SJCRH30 (cell line): ENCODE measurements at regions not wholly inside any gene's neighbourhood (a gene's known extent, or its start where the extent isn't known, plus 50 kb on each side); places are given as distances from the start of the nearest gene placed in this dataset.

Source experiments
- DNase-seq, 2 experiments: peaks; one replicate each; pipeline ENCODE4 v3.0.0-alpha.2; 2015 to 2020
- H3K27ac ChIP-seq: fragments of 250-450 bp; sonication (Bioruptor Pico); 2 replicates; pipeline ENCODE4 v1.5.1; 2020; ENCODE audit warnings: mild to moderate bottlenecking, moderate library complexity
- H3K27me3 ChIP-seq: fragments of 250-450 bp; sonication (Bioruptor Pico); 2 replicates; pipeline ENCODE4 v1.5.1; 2020; ENCODE audit warnings: mild to moderate bottlenecking, moderate library complexity
- H3K36me3 ChIP-seq: fragments of 250-450 bp; sonication (Bioruptor Pico); 2 replicates; pipeline ENCODE4 v1.5.1; 2020; ENCODE audit warnings: mild to moderate bottlenecking, moderate library complexity
- H3K4me1 ChIP-seq: fragments of 250-450 bp; sonication (Bioruptor Pico); 2 replicates; pipeline ENCODE4 v1.5.1; 2020; ENCODE audit warnings: mild to moderate bottlenecking, moderate library complexity
- H3K4me3 ChIP-seq: fragments of 250-450 bp; sonication (Bioruptor Pico); 2 replicates; pipeline ENCODE4 v1.5.1; 2020; ENCODE audit warnings: mild to moderate bottlenecking, moderate library complexity
- H3K9me3 ChIP-seq: fragments of 250-450 bp; sonication (Bioruptor Pico); replicated peaks from 2 replicates; pipeline ENCODE4 v1.5.1; 2020; ENCODE audit warnings: mild to moderate bottlenecking, moderate library complexity

DNA sequence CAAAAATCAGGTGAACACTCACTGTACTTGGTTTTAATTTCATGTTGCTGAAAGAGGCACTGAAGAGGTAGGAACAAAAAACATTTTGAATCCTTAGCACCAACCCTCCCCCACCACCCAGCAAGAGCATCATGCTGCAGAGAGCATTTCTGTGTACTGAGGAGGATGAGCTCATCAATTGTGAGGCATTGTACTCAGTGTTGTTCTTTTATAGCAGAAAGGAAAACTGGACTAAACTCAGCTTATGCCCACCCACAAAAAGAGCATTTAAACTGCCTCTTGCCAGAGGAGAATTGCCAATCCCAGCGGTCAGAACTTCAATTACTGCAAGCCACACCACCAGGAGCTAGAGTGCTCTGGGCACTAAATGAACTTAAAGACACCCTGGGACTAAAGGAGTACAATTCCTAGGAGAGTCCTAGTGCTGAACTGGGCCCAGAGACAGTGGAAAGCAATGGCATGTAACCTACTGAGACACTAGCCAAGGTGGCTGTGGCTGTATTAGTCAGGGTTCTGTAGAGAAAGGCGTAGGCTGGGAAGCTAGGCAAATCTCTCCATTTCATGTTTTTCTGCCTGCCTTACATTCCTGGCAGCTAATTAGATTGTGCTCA is 280.7 kb upstream of the KLHL4 start:
- Histone ChIP-seq H3K4me1 (no peaks in the 10 kb centered on the region), H3K36me3 (no peaks in the 10 kb centered on the region), H3K4me3 (no peak overlapping the region), H3K9me3 (no peaks in the 10 kb centered on the region), H3K27me3 (no peaks in the 10 kb centered on the region), H3K27ac (no peak overlapping the region)
- DNase-seq, result no peak

DNA sequence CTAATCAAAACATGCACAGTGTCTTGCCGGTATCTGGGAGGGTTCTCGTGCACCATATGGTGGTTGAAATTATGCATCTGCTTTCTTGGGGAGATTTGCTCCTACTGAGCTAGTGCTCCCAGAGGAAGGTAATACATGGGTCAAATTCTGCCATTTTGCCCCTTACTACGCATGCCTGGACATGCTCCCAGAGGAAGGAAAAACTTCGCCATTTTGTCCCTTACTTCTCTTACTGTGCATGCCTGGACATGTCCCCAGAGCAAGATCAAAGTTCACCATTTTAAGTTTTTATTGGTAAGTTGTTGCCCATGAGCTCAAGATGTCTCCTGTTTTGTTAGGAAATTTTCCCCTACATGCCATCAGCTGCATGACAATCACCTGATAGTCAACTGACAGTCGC is 252.1 kb upstream of the KLHL4 start:
- Histone ChIP-seq H3K4me1 (no peaks in the 10 kb centered on the region), H3K9me3 (no peaks in the 10 kb centered on the region), H3K36me3 (no peaks in the 10 kb centered on the region), H3K27me3 (no peaks in the 10 kb centered on the region), H3K27ac (no peak overlapping the region), H3K4me3 (no peak overlapping the region)
- peak in 1 of 2 experiments; percentile 5 for DNase-seq

DNA sequence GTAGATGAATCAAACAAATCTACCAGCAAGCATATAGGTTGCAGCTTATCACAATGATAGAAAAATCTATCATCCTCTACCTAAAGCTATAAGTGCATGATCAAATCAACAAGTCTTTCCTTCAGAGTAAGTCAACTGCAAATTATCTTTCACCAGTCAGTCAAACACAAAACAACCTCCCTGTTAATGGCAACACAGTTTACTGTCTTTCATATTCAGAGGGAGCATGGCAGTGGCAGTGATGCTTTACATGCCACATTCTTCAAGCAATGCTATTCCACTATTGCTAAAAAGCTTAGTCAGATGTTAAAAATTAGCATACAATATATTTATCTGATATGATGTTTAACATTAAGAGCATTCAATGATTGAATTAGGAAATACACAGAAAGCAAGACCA is 245.1 kb upstream of the KLHL4 start:
- Histone ChIP-seq H3K36me3 (no peaks in the 10 kb centered on the region), H3K27me3 (no peaks in the 10 kb centered on the region), H3K4me1 (no peaks in the 10 kb centered on the region), H3K9me3 (no peaks in the 10 kb centered on the region), H3K4me3 (no peak overlapping the region), H3K27ac (no peak overlapping the region)
- no peak for DNase-seq

DNA sequence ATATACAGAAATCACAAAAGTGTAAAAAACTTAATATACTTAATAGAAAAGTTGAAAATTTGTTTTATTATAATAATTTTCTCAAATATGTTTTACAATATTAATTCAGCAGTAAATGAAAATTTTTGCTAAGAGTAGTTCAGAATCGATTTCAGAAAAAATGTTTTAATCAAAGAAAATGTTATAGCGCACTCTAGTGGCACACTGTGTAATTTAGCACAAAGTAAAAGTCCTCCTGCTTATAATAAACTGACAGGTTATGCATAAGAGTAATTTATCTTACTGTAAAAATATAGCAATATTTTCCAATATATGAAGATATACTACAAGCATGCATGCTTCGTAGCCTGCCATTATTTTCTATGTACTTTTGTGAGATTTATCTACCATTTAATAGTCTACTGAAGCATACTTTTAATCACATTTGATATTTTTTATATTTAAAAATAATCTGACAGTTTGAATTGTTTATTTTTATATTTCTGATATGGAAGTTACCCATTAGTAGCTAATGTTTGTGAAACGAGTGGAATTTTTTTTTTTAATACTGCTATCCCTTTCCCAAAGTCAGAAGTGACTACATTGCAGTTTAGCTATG is 217.9 kb upstream of the KLHL4 start:
- Histone ChIP-seq H3K27ac (no peak overlapping the region), H3K4me3 (no peak overlapping the region), H3K27me3 (no peaks in the 10 kb centered on the region), H3K9me3 (no peaks in the 10 kb centered on the region), H3K4me1 (no peaks in the 10 kb centered on the region), H3K36me3 (no peaks in the 10 kb centered on the region)
- peak in 1 of 2 experiments; percentile 57 for DNase-seq

DNA sequence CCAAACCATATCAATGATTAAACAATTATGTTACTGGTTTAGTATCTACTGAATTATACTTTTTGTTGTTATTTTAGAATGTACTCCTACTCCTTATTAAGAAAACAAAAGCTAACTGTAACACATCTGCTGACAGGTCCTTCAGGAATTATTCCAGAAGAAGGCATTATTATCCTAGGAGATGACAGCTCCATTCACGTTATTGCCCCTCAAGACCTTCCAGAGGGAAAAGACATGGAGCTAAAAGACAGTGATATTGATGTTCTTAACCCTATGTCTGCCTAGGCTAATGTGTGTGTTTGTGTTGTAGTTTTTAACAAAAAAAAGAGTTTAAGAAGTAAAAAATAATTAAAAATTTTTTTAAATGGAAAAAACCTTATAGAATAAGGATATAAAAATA is 206.8 kb upstream of the KLHL4 start:
- no peak overlapping the region for H3K4me3 ChIP-seq
- no peaks in the 10 kb centered on the region for H3K36me3 ChIP-seq
- H3K9me3 ChIP-seq, result no peaks in the 10 kb centered on the region
- no peaks in the 10 kb centered on the region for H3K4me1 ChIP-seq
- H3K27me3 ChIP-seq, result no peaks in the 10 kb centered on the region
- no peak overlapping the region for H3K27ac ChIP-seq
- DNase-seq, result no peak

DNA sequence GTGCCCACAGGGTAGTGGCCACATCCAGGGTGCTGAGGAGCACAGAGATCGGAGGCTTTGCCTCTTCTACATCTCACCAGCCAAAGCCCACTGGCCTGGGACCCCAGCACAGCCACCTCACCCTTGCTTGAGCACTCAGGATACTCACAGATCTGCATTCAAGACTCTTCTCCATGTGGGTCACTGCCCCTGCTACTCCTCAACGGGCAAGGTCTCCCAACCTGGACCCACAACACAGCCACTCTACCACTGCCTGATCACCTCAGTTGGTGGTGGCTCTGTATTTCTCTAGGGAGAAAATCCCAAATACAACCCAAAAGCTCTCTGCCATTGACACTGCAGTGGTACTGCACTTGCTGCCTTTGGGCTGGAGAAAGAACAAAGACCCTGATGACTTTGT is 190.3 kb upstream of the KLHL4 start:
- Histone ChIP-seq H3K27me3 (no peaks in the 10 kb centered on the region), H3K4me3 (no peak overlapping the region), H3K36me3 (no peaks in the 10 kb centered on the region), H3K9me3 (no peaks in the 10 kb centered on the region), H3K27ac (no peak overlapping the region), H3K4me1 (no peaks in the 10 kb centered on the region)
- no peak for DNase-seq

DNA sequence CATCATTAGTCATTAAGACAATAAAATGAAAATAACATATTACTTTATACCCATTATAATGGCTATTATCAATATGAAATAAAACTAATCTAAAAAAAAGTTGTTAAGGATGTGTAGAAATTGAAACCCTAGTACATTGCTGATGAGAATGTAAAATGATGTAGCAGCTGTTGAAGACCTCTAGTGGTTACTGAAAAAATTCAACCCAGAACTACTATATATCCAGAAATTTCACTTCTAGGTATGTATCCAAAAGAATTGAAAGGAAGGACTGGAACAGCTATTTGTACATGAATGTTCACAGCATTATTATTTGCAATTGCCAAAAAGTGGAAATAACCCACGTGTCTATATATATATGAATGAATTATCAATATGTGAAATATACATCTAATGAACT is 180.3 kb upstream of the KLHL4 start:
- no peak overlapping the region for H3K4me3 ChIP-seq
- DNase-seq, result no peak
- no peak overlapping the region for H3K27ac ChIP-seq
- H3K4me1 ChIP-seq, result no peaks in the 10 kb centered on the region
- H3K9me3 ChIP-seq, result no peaks in the 10 kb centered on the region
- H3K36me3 ChIP-seq, result no peaks in the 10 kb centered on the region
- no peaks in the 10 kb centered on the region for H3K27me3 ChIP-seq

DNA sequence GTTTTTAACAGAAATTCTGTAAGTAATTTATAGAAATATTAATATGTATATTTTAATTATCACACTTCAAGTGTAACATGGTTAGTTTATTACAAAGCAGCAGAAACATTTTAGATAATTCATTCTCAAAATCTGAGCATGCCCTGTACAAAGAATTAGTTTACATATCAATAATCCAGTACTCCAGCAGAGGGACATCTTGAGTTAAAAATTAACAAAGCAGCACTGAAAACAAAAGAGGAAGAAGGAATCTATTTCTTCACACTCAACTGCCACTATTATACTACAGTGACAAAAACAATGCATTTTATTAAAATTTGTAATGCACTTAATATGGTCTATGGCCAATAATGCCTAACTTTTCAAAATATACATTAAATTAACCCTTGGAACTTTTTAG is 179.1 kb upstream of the KLHL4 start:
- no peak overlapping the region for H3K27ac ChIP-seq
- H3K4me3 ChIP-seq, result no peak overlapping the region
- DNase-seq, result peak in 1 of 2 experiments; percentile 54
- no peaks in the 10 kb centered on the region for H3K4me1 ChIP-seq
- no peaks in the 10 kb centered on the region for H3K27me3 ChIP-seq
- no peaks in the 10 kb centered on the region for H3K36me3 ChIP-seq
- H3K9me3 ChIP-seq, result no peaks in the 10 kb centered on the region

DNA sequence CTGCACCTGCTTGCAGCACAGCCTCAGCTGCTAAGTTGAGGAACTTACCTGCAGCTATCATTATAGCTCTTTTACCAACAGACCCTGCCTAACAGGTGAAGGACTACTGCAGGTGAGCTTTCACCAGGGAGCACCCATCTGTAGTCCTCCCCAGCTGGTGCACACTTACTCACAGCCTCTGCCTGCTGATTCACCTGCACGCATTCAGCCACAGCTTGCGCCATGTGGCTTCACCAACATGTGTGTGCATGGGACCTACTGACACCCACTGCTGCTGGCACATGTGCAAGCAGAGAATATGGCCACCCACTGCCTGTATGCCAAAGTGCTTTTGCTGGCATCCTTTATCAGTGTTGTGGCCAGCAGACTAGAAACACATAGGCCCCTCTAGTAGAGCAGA is 146.7 kb upstream of the KLHL4 start:
- no peaks in the 10 kb centered on the region for H3K36me3 ChIP-seq
- no peaks in the 10 kb centered on the region for H3K9me3 ChIP-seq
- no peak for DNase-seq
- no peaks in the 10 kb centered on the region for H3K4me1 ChIP-seq
- H3K27ac ChIP-seq, result no peak overlapping the region
- H3K27me3 ChIP-seq, result no peaks in the 10 kb centered on the region
- H3K4me3 ChIP-seq, result no peak overlapping the region

DNA sequence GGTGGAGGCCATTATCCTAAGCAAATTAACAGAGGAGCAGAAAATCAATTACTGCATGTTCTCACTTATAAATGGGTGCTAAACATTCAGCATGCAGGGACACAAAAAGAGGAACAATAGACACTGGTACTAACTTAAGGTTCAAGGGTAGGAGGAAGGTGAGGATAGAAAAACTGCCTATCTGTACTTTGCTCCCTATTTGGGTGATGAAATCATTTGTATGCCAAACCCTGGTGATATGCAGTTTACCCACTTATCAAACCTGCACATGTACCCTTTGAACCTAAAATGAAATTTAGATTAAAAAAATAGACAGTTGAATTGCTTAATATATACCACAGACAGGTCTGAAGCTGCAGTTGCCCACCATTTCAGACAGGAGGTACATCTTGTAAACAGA is 143.3 kb upstream of the KLHL4 start:
- no peak for DNase-seq
- H3K36me3 ChIP-seq, result no peaks in the 10 kb centered on the region
- no peaks in the 10 kb centered on the region for H3K27me3 ChIP-seq
- H3K9me3 ChIP-seq, result no peaks in the 10 kb centered on the region
- no peak overlapping the region for H3K27ac ChIP-seq
- H3K4me3 ChIP-seq, result no peak overlapping the region
- no peaks in the 10 kb centered on the region for H3K4me1 ChIP-seq

DNA sequence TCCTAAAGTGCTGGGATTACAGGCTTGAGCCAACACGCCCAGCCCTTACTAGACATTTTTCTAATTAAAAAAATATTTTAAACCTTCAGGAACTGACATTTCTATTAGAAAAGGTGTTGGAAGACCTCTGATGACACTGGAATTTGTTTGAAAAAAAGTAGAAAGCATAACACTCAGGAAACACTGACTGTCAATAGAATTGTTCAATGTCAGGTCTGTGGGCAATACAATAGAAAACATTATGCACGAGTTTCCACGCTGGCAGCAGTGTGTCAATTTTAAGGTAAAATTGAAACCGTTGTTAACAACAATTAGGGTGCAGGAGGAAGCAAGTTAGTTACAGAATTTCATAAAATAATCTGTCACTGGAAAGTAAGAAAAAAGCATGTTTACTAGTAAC is 140.7 kb upstream of the KLHL4 start:
- Histone ChIP-seq H3K36me3 (no peaks in the 10 kb centered on the region), H3K4me3 (no peak overlapping the region), H3K27me3 (no peaks in the 10 kb centered on the region), H3K4me1 (no peaks in the 10 kb centered on the region), H3K9me3 (no peaks in the 10 kb centered on the region), H3K27ac (no peak overlapping the region)
- no peak for DNase-seq

DNA sequence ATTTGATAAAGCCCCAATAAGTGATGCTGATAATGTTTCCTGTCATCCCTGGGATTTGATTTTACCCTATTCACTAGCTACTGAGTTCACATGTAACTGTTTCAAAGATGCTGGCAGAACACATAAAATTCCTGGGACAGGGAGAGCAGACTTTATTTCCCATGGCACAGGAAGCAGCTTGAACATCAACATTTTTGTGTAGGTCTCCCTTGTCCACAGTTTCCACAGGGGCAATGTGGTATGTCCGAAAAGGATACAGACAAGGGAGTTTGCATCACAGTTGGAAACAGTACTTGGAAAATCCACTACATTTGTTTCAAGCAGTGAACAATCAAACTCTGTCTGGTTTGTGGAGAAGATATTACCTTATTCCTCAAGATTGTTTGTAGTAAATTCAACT is 129.2 kb upstream of the KLHL4 start:
- DNase-seq, result no peak
- Histone ChIP-seq H3K9me3 (no peaks in the 10 kb centered on the region), H3K4me1 (peaks cover 25% of the 10 kb centered on the region), H3K4me3 (no peak overlapping the region), H3K27me3 (no peaks in the 10 kb centered on the region), H3K27ac (no peak overlapping the region), H3K36me3 (no peaks in the 10 kb centered on the region)

DNA sequence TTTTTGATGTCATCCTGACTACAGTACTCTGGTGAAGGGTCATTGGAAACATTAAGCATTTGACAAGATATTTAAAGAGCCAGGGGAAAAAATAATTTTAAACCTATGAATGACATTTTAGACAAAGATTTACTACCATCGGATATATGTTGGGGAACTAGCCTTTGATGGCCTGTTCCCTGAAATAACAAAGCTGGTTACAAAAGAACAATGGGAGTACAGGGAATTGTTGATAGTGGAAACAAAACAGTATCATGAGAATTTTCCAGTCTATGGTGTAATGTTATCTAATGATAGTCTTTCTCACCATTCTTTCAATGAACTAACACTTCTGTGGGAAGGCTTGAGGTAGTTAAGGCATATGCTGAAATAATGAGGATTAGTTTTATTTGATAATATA is 125.9 kb upstream of the KLHL4 start:
- peak in 1 of 2 experiments; percentile 20 for DNase-seq
- H3K4me1 ChIP-seq, result peaks cover 30% of the 10 kb centered on the region
- H3K27ac ChIP-seq, result peak overlapping the region; percentile 66
- H3K27me3 ChIP-seq, result no peaks in the 10 kb centered on the region
- no peaks in the 10 kb centered on the region for H3K36me3 ChIP-seq
- H3K9me3 ChIP-seq, result no peaks in the 10 kb centered on the region
- H3K4me3 ChIP-seq, result no peak overlapping the region

DNA sequence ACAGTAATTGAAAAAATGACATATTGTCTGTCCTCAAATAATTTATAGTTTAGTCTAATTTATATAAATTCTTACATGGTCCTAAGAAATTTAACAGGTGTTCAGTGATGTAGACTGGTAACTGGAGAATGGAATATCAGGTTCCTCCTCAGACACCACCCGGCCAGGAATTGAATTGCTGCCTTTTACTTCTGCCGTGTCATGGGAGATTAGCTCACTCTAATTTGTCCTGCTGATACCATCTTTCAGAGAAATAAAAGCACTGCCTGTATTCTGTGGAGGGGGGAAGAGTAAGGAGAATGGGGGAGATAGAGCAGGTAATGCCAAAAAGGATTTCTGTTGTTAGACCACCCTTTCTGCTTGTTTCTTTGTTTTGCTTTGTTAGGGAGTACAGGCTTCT is 125.2 kb upstream of the KLHL4 start:
- Histone ChIP-seq H3K9me3 (no peaks in the 10 kb centered on the region), H3K27ac (peak overlapping the region; percentile 66), H3K36me3 (no peaks in the 10 kb centered on the region), H3K4me1 (peaks cover 30% of the 10 kb centered on the region), H3K4me3 (no peak overlapping the region), H3K27me3 (no peaks in the 10 kb centered on the region)
- DNase-seq, result peak; percentile 64 to 86

DNA sequence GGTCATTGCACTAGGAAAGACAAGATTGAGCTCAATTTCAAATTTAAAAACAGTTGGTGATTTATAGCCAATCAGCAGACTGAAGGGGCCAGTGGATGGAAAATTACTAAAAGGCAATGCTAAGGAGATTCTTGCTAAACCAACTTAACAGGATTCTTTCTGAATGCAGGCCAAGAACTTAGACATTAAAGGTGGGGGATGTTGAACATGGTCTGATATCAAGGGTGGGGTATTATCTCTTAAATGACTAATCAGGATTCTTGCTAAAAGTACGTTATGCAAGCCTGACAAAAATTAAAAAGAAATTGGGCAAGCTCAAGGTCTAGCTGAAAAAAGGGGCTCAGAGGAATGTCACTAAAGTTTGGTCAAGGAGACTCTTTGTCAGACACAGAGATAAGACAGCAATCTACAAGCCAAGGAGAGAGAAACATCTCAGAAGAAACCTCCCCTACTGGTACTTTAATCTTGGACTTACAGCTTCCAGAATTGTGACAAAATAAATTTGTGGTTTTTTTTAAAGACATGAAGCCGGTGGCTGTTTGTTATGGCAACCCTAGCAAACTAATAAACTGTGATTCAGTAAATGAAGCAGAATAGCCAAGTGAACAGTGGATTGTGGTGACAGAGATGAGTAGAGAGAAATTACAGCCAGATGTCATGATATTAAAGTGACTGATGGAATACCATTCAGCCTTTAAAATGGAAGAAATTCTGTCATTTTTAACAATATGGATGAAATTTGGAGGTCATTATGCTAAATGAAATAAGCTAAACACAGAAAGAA is 120.3 kb upstream of the KLHL4 start:
- Histone ChIP-seq H3K27me3 (no peaks in the 10 kb centered on the region), H3K4me3 (no peak overlapping the region), H3K4me1 (peaks cover 16% of the 10 kb centered on the region), H3K36me3 (no peaks in the 10 kb centered on the region), H3K27ac (no peak overlapping the region), H3K9me3 (no peaks in the 10 kb centered on the region)
- no peak for DNase-seq

DNA sequence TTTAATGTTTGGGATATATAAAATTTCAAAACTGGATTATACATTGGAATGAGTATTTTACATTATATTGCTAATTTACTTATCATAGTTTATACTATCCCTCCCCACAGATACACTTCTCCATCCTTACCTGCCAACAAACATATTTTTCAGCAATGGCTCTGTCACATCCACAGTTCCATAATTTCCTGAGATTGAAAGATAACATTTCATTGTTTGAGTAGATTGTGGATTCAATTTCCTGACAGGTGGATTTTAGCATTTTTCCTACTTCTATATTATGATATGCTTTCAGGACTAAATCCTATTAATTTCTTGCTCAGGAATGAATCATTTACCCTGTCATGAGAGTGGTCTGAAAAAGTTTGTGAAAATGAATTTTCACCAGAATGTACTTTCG is 115.3 kb upstream of the KLHL4 start:
- Histone ChIP-seq H3K4me1 (no peaks in the 10 kb centered on the region), H3K27ac (no peak overlapping the region), H3K4me3 (no peak overlapping the region), H3K27me3 (no peaks in the 10 kb centered on the region), H3K9me3 (no peaks in the 10 kb centered on the region), H3K36me3 (no peaks in the 10 kb centered on the region)
- no peak for DNase-seq
